RPMI7951 (cell line): ENCODE measurements at regions not wholly inside any gene's neighbourhood (a gene's known extent, or its start where the extent isn't known, plus 50 kb on each side); places are given as distances from the start of the nearest gene placed in this dataset.
A peak's percentile ranks its signal among the peaks of the same experiment; 100 is the strongest.

Source experiments
- DNase-seq: peaks from one replicate; pipeline ENCODE4 v3.0.0-alpha.2; 2012; ENCODE audit warnings: low read depth

GRCh38 chr11:127339376-127339775 lies 338.8 kb upstream of the KIRREL3 start:
- no peak for DNase-seq

GRCh38 chr11:127338380-127339259 lies 338.1 kb upstream of the KIRREL3 start:
- no peak for DNase-seq

- no peak for DNase-seq
These were observed 333.9 kb upstream of the KIRREL3 start for GRCh38 chr11:127334466-127334865.

- no peak for DNase-seq
These were observed 332.3 kb upstream of the KIRREL3 start for GRCh38 chr11:127332896-127333295.

- no peak for DNase-seq
These were observed 329.5 kb upstream of the KIRREL3 start for GRCh38 chr11:127330044-127330443.

GRCh38 chr11:127308291-127308690 lies 307.7 kb upstream of the KIRREL3 start:
- no peak for DNase-seq

GRCh38 chr11:127307700-127308099 lies 307.1 kb upstream of the KIRREL3 start:
- no peak for DNase-seq

GRCh38 chr11:127304634-127305033 lies 304.1 kb upstream of the KIRREL3 start:
- no peak for DNase-seq

GRCh38 chr11:127288926-127289325 lies 288.4 kb upstream of the KIRREL3 start:
- no peak for DNase-seq

- no peak for DNase-seq
These were observed 281.0 kb upstream of the KIRREL3 start for GRCh38 chr11:127281534-127281933.

- no peak for DNase-seq
These were observed 275.2 kb upstream of the KIRREL3 start for GRCh38 chr11:127275774-127276173.

GRCh38 chr11:127274328-127274676 lies 273.7 kb upstream of the KIRREL3 start:
- DNase-seq: no peak

GRCh38 chr11:127273593-127274327 lies 273.2 kb upstream of the KIRREL3 start:
- no peak for DNase-seq

GRCh38 chr11:127270851-127271250 lies 270.3 kb upstream of the KIRREL3 start:
- DNase-seq: no peak

- no peak for DNase-seq
These were observed 269.3 kb upstream of the KIRREL3 start for GRCh38 chr11:127269911-127270310.

GRCh38 chr11:127268932-127269331 lies 268.4 kb upstream of the KIRREL3 start:
- DNase-seq: no peak

GRCh38 chr11:127268521-127268920 lies 268.0 kb upstream of the KIRREL3 start:
- no peak for DNase-seq

GRCh38 chr11:127259102-127259501 lies 258.5 kb upstream of the KIRREL3 start:
- DNase-seq: no peak

- DNase-seq: no peak
These were observed 254.6 kb upstream of the KIRREL3 start for GRCh38 chr11:127255209-127255608.

- peak; percentile 5 for DNase-seq
These were observed 251.8 kb upstream of the KIRREL3 start for GRCh38 chr11:127252321-127252720.

- no peak for DNase-seq
These were observed 249.0 kb upstream of the KIRREL3 start for GRCh38 chr11:127249576-127249975.

GRCh38 chr11:127248476-127248875 lies 247.9 kb upstream of the KIRREL3 start:
- no peak for DNase-seq

- DNase-seq: no peak
These were observed 246.8 kb upstream of the KIRREL3 start for GRCh38 chr11:127247261-127247851.
